ENCODE measurements at regions not wholly inside any gene's neighbourhood (a gene's known extent, or its start where the extent isn't known, plus 50 kb on each side); places are given as distances from the start of the nearest gene placed in this dataset.

DNA sequence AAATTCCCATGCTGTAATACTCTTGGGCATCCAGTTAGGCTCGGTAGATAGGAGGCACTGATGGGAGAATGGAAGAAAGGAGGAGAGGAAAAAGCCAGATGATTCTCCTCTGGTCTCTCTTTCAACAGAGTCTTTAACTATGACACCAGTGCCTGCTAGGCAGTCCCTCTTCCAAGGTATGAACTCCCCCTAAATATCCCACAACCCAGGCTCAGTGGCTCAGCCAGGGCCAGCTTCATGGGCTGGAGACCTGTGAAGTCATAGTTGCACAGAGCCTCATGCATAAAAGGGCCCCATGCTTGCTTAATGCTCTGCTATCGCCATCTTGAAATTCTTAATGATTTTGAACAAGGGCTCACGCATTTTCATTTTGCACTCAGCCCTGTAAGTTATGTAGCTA lies 869.2 kb upstream of the GCFC2 start:
- Histone ChIP-seq H3K4me1 (ENCODE audit: control insufficient read depth, insufficient read depth, low read length) (no peaks in the 10 kb centered on the region), H3K4me3 (ENCODE audit: low read length) (no peak overlapping the region), H3K9me3 (ENCODE audit: control insufficient read depth, low read length) (peaks cover 7% of the 10 kb centered on the region), H3K27me3 (replicated peaks; ENCODE audit: control insufficient read depth, insufficient read depth, low read length) (no peaks in the 10 kb centered on the region), H3K9ac (ENCODE audit: low read length) (no peak overlapping the region), H3K36me3 (ENCODE audit: control insufficient read depth, insufficient read depth, low read length, severe bottlenecking) (no peaks in the 10 kb centered on the region)
- no peak for DNase-seq (ENCODE audit: low read depth)

DNA sequence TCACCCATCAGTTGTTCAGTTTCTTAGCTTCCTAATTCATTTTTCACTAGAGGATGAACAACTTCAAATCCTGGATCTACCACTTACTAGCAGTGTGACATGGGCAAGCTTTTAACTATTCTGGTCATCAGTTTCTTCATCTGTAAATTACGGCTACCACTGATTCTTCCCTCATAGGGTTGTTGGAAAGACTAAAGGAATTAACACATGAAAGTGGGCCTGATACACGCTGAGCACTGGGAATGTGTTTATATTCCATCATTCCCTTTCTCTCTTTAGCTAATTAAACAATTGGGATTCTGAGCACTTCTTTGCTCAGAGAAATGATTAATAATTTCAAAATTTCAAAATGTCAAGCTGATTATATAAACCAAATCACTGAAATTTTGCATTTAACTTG lies 862.3 kb upstream of the GCFC2 start:
- Histone ChIP-seq H3K4me1 (ENCODE audit: control insufficient read depth, insufficient read depth, low read length) (no peaks in the 10 kb centered on the region), H3K9me3 (ENCODE audit: control insufficient read depth, low read length) (no peaks in the 10 kb centered on the region), H3K4me3 (ENCODE audit: low read length) (no peak overlapping the region), H3K27me3 (replicated peaks; ENCODE audit: control insufficient read depth, insufficient read depth, low read length) (no peaks in the 10 kb centered on the region), H3K9ac (ENCODE audit: low read length) (no peak overlapping the region), H3K36me3 (ENCODE audit: control insufficient read depth, insufficient read depth, low read length, severe bottlenecking) (no peaks in the 10 kb centered on the region)
- no peak for DNase-seq (ENCODE audit: low read depth)

DNA sequence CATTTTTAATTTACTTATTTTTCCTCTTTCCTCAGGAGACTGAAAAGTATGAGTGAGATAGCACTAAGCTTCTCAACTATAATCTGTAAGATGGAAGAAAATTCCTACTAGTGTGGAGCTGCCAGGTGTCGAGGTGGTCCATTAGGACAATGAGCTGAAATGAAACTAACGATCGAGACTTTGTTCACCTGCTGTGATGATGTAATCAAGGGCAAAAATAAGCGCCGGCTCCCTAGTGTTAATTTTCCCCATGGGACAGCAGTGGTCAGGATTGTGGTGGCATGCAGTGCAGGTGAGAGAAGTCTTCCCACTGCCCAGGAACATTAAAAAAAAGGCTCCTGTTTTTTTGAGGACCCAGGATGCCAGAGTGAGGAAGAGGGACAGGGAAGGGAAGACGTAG lies 859.1 kb upstream of the GCFC2 start:
- Histone ChIP-seq H3K36me3 (ENCODE audit: control insufficient read depth, insufficient read depth, low read length, severe bottlenecking) (no peaks in the 10 kb centered on the region), H3K9me3 (ENCODE audit: control insufficient read depth, low read length) (no peaks in the 10 kb centered on the region), H3K4me3 (ENCODE audit: low read length) (no peak overlapping the region), H3K4me1 (ENCODE audit: control insufficient read depth, insufficient read depth, low read length) (no peaks in the 10 kb centered on the region), H3K27me3 (replicated peaks; ENCODE audit: control insufficient read depth, insufficient read depth, low read length) (no peaks in the 10 kb centered on the region), H3K9ac (ENCODE audit: low read length) (no peak overlapping the region)
- DNase-seq (ENCODE audit: low read depth) = no peak

- H3K9me3 ChIP-seq (ENCODE audit: control insufficient read depth, low read length) = no peaks in the 10 kb centered on the region
- H3K4me3 ChIP-seq (ENCODE audit: low read length) = no peak overlapping the region
- no peaks in the 10 kb centered on the region for H3K4me1 ChIP-seq (ENCODE audit: control insufficient read depth, insufficient read depth, low read length)
- H3K9ac ChIP-seq (ENCODE audit: low read length) = no peak overlapping the region
- DNase-seq (ENCODE audit: low read depth) = no peak
- H3K36me3 ChIP-seq (ENCODE audit: control insufficient read depth, insufficient read depth, low read length, severe bottlenecking) = no peaks in the 10 kb centered on the region
- H3K27me3 ChIP-seq (replicated peaks; ENCODE audit: control insufficient read depth, insufficient read depth, low read length) = no peaks in the 10 kb centered on the region
These were observed 856.8 kb upstream of the GCFC2 start for GRCh38 chr2:76567478-76567877.

GRCh38 chr2:76564734-76565133 lies 854.0 kb upstream of the GCFC2 start:
- no peak overlapping the region for H3K9ac ChIP-seq (ENCODE audit: low read length)
- H3K4me1 ChIP-seq (ENCODE audit: control insufficient read depth, insufficient read depth, low read length) = no peaks in the 10 kb centered on the region
- no peaks in the 10 kb centered on the region for H3K9me3 ChIP-seq (ENCODE audit: control insufficient read depth, low read length)
- no peak for DNase-seq (ENCODE audit: low read depth)
- no peak overlapping the region for H3K4me3 ChIP-seq (ENCODE audit: low read length)
- no peaks in the 10 kb centered on the region for H3K27me3 ChIP-seq (replicated peaks; ENCODE audit: control insufficient read depth, insufficient read depth, low read length)
- H3K36me3 ChIP-seq (ENCODE audit: control insufficient read depth, insufficient read depth, low read length, severe bottlenecking) = no peaks in the 10 kb centered on the region

GRCh38 chr2:76563730-76564129 lies 853.0 kb upstream of the GCFC2 start:
- Histone ChIP-seq H3K36me3 (ENCODE audit: control insufficient read depth, insufficient read depth, low read length, severe bottlenecking) (no peaks in the 10 kb centered on the region), H3K4me1 (ENCODE audit: control insufficient read depth, insufficient read depth, low read length) (no peaks in the 10 kb centered on the region), H3K27me3 (replicated peaks; ENCODE audit: control insufficient read depth, insufficient read depth, low read length) (no peaks in the 10 kb centered on the region), H3K4me3 (ENCODE audit: low read length) (no peak overlapping the region), H3K9me3 (ENCODE audit: control insufficient read depth, low read length) (no peaks in the 10 kb centered on the region), H3K9ac (ENCODE audit: low read length) (no peak overlapping the region)
- no peak for DNase-seq (ENCODE audit: low read depth)

GRCh38 chr2:76558157-76558556 lies 847.4 kb upstream of the GCFC2 start:
- Histone ChIP-seq H3K9me3 (ENCODE audit: control insufficient read depth, low read length) (no peaks in the 10 kb centered on the region), H3K4me1 (ENCODE audit: control insufficient read depth, insufficient read depth, low read length) (no peaks in the 10 kb centered on the region), H3K4me3 (ENCODE audit: low read length) (no peak overlapping the region), H3K9ac (ENCODE audit: low read length) (no peak overlapping the region), H3K36me3 (ENCODE audit: control insufficient read depth, insufficient read depth, low read length, severe bottlenecking) (no peaks in the 10 kb centered on the region), H3K27me3 (replicated peaks; ENCODE audit: control insufficient read depth, insufficient read depth, low read length) (no peaks in the 10 kb centered on the region)
- DNase-seq (ENCODE audit: low read depth) = no peak

DNA sequence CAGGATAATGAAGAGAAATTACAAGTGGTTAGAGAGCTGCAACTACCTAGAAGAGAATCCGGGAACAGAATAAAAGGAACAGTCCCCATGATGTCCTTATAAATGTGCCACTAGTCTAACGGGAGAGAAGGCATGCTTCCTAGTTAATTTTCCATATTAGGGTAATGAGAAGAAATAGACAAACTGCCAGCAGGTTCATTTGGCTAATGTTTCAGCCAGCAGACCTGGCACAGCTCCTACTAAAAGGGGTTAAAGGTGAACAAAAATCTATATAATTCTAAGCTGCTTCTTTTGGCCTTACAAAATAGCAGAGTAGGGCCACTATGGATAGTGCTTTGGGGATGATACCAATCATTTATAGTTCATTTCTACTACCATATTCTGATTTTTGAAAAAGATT lies 845.3 kb upstream of the GCFC2 start:
- H3K27me3 ChIP-seq (replicated peaks; ENCODE audit: control insufficient read depth, insufficient read depth, low read length) = no peaks in the 10 kb centered on the region
- no peak for DNase-seq (ENCODE audit: low read depth)
- no peaks in the 10 kb centered on the region for H3K36me3 ChIP-seq (ENCODE audit: control insufficient read depth, insufficient read depth, low read length, severe bottlenecking)
- H3K4me1 ChIP-seq (ENCODE audit: control insufficient read depth, insufficient read depth, low read length) = no peaks in the 10 kb centered on the region
- no peak overlapping the region for H3K4me3 ChIP-seq (ENCODE audit: low read length)
- H3K9ac ChIP-seq (ENCODE audit: low read length) = no peak overlapping the region
- H3K9me3 ChIP-seq (ENCODE audit: control insufficient read depth, low read length) = no peaks in the 10 kb centered on the region

GRCh38 chr2:76546207-76546606 lies 835.5 kb upstream of the GCFC2 start:
- H3K36me3 ChIP-seq (ENCODE audit: control insufficient read depth, insufficient read depth, low read length, severe bottlenecking) = no peaks in the 10 kb centered on the region
- no peaks in the 10 kb centered on the region for H3K9me3 ChIP-seq (ENCODE audit: control insufficient read depth, low read length)
- no peaks in the 10 kb centered on the region for H3K4me1 ChIP-seq (ENCODE audit: control insufficient read depth, insufficient read depth, low read length)
- no peak overlapping the region for H3K9ac ChIP-seq (ENCODE audit: low read length)
- no peak for DNase-seq (ENCODE audit: low read depth)
- H3K4me3 ChIP-seq (ENCODE audit: low read length) = no peak overlapping the region
- H3K27me3 ChIP-seq (replicated peaks; ENCODE audit: control insufficient read depth, insufficient read depth, low read length) = no peaks in the 10 kb centered on the region

DNA sequence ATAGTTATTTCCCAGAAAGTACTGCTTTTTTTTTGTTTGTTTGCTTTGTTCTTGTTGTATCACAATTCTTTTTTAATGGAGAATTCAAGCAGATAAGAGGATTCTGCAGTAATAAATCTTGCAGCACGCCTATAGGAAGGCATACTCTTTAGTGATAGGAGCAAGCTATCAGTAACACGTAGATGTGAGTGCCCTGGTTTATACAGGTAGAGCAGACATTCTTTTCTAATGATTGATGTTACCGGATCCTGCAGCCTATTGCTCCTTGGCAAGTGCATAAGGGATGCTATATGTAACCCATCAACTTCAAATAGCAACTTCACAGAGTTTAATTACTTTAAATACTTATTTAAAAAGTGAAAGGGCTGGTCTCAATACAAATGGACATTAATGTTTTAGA lies 834.2 kb upstream of the GCFC2 start:
- Histone ChIP-seq H3K9ac (ENCODE audit: low read length) (no peak overlapping the region), H3K4me1 (ENCODE audit: control insufficient read depth, insufficient read depth, low read length) (no peaks in the 10 kb centered on the region), H3K36me3 (ENCODE audit: control insufficient read depth, insufficient read depth, low read length, severe bottlenecking) (no peaks in the 10 kb centered on the region), H3K27me3 (replicated peaks; ENCODE audit: control insufficient read depth, insufficient read depth, low read length) (no peaks in the 10 kb centered on the region), H3K4me3 (ENCODE audit: low read length) (no peak overlapping the region), H3K9me3 (ENCODE audit: control insufficient read depth, low read length) (no peaks in the 10 kb centered on the region)
- no peak for DNase-seq (ENCODE audit: low read depth)

DNA sequence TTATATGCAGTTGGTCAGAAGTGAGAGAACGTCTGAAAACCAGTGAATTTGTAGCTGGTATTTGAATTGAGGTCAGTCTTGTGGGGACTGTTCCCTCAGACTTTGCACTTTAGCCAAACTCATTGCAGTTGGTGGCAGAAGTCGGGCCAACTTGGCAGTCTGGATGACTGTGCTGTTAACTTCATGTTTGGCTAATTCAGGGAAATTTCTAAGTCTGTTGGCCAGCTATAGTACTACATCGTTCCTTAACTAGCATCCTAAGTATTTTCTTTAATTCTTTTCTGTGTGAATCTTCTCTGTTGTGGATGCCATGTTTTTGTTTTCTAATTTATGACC lies 806.8 kb upstream of the GCFC2 start:
- Histone ChIP-seq H3K4me3 (ENCODE audit: low read length) (no peak overlapping the region), H3K4me1 (ENCODE audit: control insufficient read depth, insufficient read depth, low read length) (no peaks in the 10 kb centered on the region), H3K9ac (ENCODE audit: low read length) (no peak overlapping the region), H3K27me3 (replicated peaks; ENCODE audit: control insufficient read depth, insufficient read depth, low read length) (no peaks in the 10 kb centered on the region), H3K36me3 (ENCODE audit: control insufficient read depth, insufficient read depth, low read length, severe bottlenecking) (no peaks in the 10 kb centered on the region), H3K9me3 (ENCODE audit: control insufficient read depth, low read length) (no peaks in the 10 kb centered on the region)
- no peak for DNase-seq (ENCODE audit: low read depth)

- H3K4me1 ChIP-seq (ENCODE audit: control insufficient read depth, insufficient read depth, low read length) = no peaks in the 10 kb centered on the region
- H3K9me3 ChIP-seq (ENCODE audit: control insufficient read depth, low read length) = no peaks in the 10 kb centered on the region
- H3K4me3 ChIP-seq (ENCODE audit: low read length) = no peak overlapping the region
- no peak for DNase-seq (ENCODE audit: low read depth)
- H3K36me3 ChIP-seq (ENCODE audit: control insufficient read depth, insufficient read depth, low read length, severe bottlenecking) = no peaks in the 10 kb centered on the region
- no peaks in the 10 kb centered on the region for H3K27me3 ChIP-seq (replicated peaks; ENCODE audit: control insufficient read depth, insufficient read depth, low read length)
- no peak overlapping the region for H3K9ac ChIP-seq (ENCODE audit: low read length)
These were observed 806.3 kb upstream of the GCFC2 start for GRCh38 chr2:76516861-76517573.

Measured in adipocyte (in vitro differentiated cells).